ENCODE measurements at regions not wholly inside any gene's neighbourhood (a gene's known extent, or its start where the extent isn't known, plus 50 kb on each side); places are given as distances from the start of the nearest gene placed in this dataset.

DNA sequence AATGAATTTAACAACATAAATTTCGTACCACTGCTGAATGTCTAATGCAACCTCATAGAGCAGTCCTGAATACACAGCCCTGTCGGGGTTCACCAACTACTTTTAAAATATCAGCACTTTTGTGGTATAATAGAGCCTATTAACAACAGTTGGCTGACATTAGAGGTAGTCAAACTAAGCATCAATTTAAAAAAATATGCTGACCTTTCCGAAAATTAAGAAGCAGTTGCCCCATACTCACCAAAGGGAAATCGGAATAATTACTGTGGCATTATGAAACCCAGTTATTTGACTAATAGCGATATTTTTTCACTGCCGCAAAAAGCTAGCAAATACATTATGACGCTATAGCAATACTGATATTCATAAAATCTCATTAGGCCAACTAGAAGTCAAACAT, 273.5 kb upstream of the PPARGC1A start:
- no peak for TF ChIP-seq SP1 (IDR thresholded peaks at IDR 0.05)
- no peak for TF ChIP-seq TAF1 (conservative IDR thresholded peaks at IDR 0.05)
- TF ChIP-seq, protein P1, sequence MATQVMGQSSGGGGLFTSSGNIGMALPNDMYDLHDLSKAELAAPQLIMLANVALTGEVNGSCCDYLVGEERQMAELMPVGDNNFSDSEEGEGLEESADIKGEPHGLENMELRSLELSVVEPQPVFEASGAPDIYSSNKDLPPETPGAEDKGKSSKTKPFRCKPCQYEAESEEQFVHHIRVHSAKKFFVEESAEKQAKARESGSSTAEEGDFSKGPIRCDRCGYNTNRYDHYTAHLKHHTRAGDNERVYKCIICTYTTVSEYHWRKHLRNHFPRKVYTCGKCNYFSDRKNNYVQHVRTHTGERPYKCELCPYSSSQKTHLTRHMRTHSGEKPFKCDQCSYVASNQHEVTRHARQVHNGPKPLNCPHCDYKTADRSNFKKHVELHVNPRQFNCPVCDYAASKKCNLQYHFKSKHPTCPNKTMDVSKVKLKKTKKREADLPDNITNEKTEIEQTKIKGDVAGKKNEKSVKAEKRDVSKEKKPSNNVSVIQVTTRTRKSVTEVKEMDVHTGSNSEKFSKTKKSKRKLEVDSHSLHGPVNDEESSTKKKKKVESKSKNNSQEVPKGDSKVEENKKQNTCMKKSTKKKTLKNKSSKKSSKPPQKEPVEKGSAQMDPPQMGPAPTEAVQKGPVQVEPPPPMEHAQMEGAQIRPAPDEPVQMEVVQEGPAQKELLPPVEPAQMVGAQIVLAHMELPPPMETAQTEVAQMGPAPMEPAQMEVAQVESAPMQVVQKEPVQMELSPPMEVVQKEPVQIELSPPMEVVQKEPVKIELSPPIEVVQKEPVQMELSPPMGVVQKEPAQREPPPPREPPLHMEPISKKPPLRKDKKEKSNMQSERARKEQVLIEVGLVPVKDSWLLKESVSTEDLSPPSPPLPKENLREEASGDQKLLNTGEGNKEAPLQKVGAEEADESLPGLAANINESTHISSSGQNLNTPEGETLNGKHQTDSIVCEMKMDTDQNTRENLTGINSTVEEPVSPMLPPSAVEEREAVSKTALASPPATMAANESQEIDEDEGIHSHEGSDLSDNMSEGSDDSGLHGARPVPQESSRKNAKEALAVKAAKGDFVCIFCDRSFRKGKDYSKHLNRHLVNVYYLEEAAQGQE (IDR thresholded peaks at IDR 0.05): no peak
- TF ChIP-seq JUND (IDR thresholded peaks at IDR 0.05): no peak
- TF ChIP-seq EGR1 (IDR thresholded peaks at IDR 0.05; ENCODE audit: low read depth in 2 of 2): no peak
- TF ChIP-seq, protein P2, sequence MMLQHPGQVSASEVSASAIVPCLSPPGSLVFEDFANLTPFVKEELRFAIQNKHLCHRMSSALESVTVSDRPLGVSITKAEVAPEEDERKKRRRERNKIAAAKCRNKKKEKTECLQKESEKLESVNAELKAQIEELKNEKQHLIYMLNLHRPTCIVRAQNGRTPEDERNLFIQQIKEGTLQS (IDR thresholded peaks at IDR 0.05): no peak
- no peak for TF ChIP-seq YY1 (IDR thresholded peaks at IDR 0.05)
- TF ChIP-seq RAD21 (IDR thresholded peaks at IDR 0.05): no peak
- TF ChIP-seq, protein P3, sequence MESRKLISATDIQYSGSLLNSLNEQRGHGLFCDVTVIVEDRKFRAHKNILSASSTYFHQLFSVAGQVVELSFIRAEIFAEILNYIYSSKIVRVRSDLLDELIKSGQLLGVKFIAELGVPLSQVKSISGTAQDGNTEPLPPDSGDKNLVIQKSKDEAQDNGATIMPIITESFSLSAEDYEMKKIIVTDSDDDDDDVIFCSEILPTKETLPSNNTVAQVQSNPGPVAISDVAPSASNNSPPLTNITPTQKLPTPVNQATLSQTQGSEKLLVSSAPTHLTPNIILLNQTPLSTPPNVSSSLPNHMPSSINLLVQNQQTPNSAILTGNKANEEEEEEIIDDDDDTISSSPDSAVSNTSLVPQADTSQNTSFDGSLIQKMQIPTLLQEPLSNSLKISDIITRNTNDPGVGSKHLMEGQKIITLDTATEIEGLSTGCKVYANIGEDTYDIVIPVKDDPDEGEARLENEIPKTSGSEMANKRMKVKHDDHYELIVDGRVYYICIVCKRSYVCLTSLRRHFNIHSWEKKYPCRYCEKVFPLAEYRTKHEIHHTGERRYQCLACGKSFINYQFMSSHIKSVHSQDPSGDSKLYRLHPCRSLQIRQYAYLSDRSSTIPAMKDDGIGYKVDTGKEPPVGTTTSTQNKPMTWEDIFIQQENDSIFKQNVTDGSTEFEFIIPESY (IDR thresholded peaks at IDR 0.05): no peak
- TF ChIP-seq FOXA1 (IDR thresholded peaks at IDR 0.05): no peak
- no peak for TF ChIP-seq HNF4G (IDR thresholded peaks at IDR 0.05)
- no peaks in the 10 kb centered on the region for H3K9me3 ChIP-seq (ENCODE audit: control insufficient read depth in 4 of 4, low read length in 3 of 4)
- no peaks in the 10 kb centered on the region for H3K27me3 ChIP-seq (ENCODE audit: control insufficient read depth in 4 of 4, insufficient read depth in 4 of 4, low read length in 3 of 4)
- H3K36me3 ChIP-seq (ENCODE audit: control insufficient read depth in 4 of 4, insufficient read depth in 3 of 4, low read depth in 1 of 4, low read length in 3 of 4): no peaks in the 10 kb centered on the region
- no peak overlapping the region for H3K4me3 ChIP-seq (ENCODE audit: low read depth in 1 of 3, low read length in 3 of 3)
- no peak overlapping the region for H3K9ac ChIP-seq (ENCODE audit: low read depth in 1 of 2, low read length in 2 of 2)
- no peaks in the 10 kb centered on the region for H3K4me1 ChIP-seq (ENCODE audit: control insufficient read depth in 4 of 4, insufficient read depth in 4 of 4, low read length in 3 of 4)
- H3K27ac ChIP-seq (ENCODE audit: low read depth in 1 of 2, low read length in 2 of 2): no peak overlapping the region
- no peak for DNase-seq (ENCODE audit: low spot score)
- WGBS: 94% methylated on average over 7 of the region's 7 CpGs

DNA sequence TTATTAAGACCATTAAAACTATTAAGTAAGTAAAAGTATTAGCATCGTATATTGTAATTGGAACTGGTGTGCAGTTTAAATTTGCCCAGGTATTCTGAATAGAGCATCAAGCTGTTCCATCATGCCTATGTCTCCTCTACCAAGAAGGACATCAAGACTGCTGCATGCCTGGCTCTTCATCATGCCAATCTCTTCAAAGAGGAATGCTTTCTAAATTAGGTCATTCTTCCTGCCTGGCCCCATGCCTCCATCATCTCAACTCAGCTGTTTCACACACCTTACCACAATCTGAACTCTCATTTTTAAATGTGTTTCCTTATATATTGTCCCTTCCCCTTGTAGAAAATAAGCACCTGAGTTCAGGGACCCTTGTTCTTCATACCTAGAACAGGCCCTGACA, 270.5 kb upstream of the PPARGC1A start:
- no peak for TF ChIP-seq GABPA (IDR thresholded peaks at IDR 0.05 in 1 of 2, conservative IDR thresholded peaks at IDR 0.05 in 1 of 2)
- TF ChIP-seq, protein P1 (IDR thresholded peaks at IDR 0.05): no peak
- no peak for TF ChIP-seq RXRA (IDR thresholded peaks at IDR 0.05)
- TF ChIP-seq TAF1 (conservative IDR thresholded peaks at IDR 0.05): no peak
- TF ChIP-seq HNF4A (conservative IDR thresholded peaks at IDR 0.05): no peak
- no peak for TF ChIP-seq NR2F2 (IDR thresholded peaks at IDR 0.05)
- TF ChIP-seq HNF4G (IDR thresholded peaks at IDR 0.05): no peak
- no peak for TF ChIP-seq RAD21 (IDR thresholded peaks at IDR 0.05)
- TF ChIP-seq EGR1 (IDR thresholded peaks at IDR 0.05; ENCODE audit: low read depth in 2 of 2): no peak
- TF ChIP-seq FOXA2 (IDR thresholded peaks at IDR 0.05): no peak
- TF ChIP-seq FOXA1 (IDR thresholded peaks at IDR 0.05): no peak
- no peak for TF ChIP-seq JUND (IDR thresholded peaks at IDR 0.05)
- TF ChIP-seq YY1 (IDR thresholded peaks at IDR 0.05): no peak
- TF ChIP-seq, protein P4, sequence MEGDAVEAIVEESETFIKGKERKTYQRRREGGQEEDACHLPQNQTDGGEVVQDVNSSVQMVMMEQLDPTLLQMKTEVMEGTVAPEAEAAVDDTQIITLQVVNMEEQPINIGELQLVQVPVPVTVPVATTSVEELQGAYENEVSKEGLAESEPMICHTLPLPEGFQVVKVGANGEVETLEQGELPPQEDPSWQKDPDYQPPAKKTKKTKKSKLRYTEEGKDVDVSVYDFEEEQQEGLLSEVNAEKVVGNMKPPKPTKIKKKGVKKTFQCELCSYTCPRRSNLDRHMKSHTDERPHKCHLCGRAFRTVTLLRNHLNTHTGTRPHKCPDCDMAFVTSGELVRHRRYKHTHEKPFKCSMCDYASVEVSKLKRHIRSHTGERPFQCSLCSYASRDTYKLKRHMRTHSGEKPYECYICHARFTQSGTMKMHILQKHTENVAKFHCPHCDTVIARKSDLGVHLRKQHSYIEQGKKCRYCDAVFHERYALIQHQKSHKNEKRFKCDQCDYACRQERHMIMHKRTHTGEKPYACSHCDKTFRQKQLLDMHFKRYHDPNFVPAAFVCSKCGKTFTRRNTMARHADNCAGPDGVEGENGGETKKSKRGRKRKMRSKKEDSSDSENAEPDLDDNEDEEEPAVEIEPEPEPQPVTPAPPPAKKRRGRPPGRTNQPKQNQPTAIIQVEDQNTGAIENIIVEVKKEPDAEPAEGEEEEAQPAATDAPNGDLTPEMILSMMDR (IDR thresholded peaks at IDR 0.05; ENCODE audit: low read depth, low read length, missing input control): no peak
- TF ChIP-seq, protein P5, sequence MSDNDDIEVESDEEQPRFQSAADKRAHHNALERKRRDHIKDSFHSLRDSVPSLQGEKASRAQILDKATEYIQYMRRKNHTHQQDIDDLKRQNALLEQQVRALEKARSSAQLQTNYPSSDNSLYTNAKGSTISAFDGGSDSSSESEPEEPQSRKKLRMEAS (IDR thresholded peaks at IDR 0.05): no peak
- no peak for TF ChIP-seq SP1 (IDR thresholded peaks at IDR 0.05)
- no peak overlapping the region for H3K27ac ChIP-seq (ENCODE audit: low read depth in 1 of 2, low read length in 2 of 2)
- no peaks in the 10 kb centered on the region for H3K27me3 ChIP-seq (ENCODE audit: control insufficient read depth in 4 of 4, insufficient read depth in 4 of 4, low read length in 3 of 4)
- H3K4me3 ChIP-seq (ENCODE audit: low read depth in 1 of 3, low read length in 3 of 3): no peak overlapping the region
- no peaks in the 10 kb centered on the region for H3K9me3 ChIP-seq (ENCODE audit: control insufficient read depth in 4 of 4, low read length in 3 of 4)
- DNase-seq (ENCODE audit: low spot score): no peak
- WGBS: 97% methylated on average over 1 of the region's 1 CpG
- no peaks in the 10 kb centered on the region for H3K4me1 ChIP-seq (ENCODE audit: control insufficient read depth in 4 of 4, insufficient read depth in 4 of 4, low read length in 3 of 4)
- no peak overlapping the region for H3K9ac ChIP-seq (ENCODE audit: low read depth in 1 of 2, low read length in 2 of 2)
- no peaks in the 10 kb centered on the region for H3K36me3 ChIP-seq (ENCODE audit: control insufficient read depth in 4 of 4, insufficient read depth in 3 of 4, low read depth in 1 of 4, low read length in 3 of 4)
